ENCODE measurements at regions not wholly inside any gene's neighbourhood (a gene's known extent, or its start where the extent isn't known, plus 50 kb on each side); places are given as distances from the start of the nearest gene placed in this dataset.

DNA sequence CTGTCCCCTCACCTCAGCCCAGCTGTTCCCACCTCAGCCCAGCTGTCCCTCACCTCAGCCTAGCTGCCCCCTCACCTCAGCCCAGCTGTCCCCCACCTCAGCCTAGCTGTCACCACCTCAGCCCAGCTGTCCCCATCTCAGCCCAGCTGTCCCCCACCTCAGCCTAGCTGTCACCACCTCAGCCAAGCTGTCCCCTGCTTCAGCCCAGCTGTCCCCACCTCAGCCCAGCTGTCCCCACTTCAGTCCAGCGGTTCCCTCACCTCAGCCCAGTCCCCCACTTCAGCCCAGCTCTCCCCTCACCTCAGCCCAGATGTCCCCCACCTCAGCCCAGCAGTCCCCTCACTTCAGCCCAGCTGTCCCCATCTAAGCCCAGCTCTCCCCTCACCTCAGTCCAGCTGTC is 88.4 kb upstream of the CSF3R start:
- no peak for DNase-seq

DNA sequence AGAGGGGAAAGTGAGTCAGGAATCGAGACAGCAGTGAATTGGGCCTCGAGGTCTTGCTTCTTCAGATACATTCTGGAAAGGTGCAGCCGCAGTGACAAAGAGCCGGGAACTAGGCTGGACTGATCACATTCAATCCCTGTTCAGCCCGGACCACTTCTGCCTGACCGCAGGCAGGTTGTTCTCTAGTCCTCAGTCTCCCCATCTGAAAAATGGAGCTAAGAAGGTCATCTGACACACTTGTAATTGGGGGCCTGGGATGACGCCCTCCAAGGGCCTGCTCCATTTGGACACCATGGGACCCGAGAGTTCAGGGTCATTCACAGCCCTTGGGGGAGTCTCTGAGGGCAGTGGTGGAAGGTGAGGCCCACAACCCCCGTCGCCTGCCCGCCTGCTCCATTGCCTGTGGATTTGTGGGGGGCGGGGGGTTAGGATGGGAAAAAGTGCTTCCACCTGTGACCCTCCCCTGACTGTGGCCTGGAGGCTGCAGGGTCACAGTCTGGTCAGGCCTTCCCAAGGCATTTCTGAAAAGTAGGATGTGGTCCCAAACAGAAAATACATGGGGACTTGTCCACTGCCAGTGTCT is 87.9 kb upstream of the CSF3R start:
- DNase-seq = no peak

DNA sequence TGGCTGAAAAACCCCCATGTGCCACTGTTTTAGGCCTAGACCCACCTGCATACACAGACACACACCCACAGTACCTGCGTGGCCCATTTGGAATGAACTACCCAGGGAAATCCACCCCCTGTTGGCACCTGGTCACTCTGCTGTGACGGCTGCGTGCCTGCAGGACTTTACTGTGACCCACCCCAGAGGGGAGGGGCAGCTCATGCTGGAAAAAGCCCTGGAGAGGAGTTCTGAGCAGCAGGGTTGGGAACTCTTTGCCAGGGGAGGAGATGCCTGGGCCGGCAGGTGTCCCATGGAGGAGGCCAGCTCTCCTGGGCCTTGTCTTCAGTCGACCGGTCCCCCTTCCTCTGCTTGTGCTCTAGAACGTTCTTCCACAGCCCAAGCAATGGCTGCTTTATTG is 87.3 kb upstream of the CSF3R start:
- DNase-seq = no peak

DNA sequence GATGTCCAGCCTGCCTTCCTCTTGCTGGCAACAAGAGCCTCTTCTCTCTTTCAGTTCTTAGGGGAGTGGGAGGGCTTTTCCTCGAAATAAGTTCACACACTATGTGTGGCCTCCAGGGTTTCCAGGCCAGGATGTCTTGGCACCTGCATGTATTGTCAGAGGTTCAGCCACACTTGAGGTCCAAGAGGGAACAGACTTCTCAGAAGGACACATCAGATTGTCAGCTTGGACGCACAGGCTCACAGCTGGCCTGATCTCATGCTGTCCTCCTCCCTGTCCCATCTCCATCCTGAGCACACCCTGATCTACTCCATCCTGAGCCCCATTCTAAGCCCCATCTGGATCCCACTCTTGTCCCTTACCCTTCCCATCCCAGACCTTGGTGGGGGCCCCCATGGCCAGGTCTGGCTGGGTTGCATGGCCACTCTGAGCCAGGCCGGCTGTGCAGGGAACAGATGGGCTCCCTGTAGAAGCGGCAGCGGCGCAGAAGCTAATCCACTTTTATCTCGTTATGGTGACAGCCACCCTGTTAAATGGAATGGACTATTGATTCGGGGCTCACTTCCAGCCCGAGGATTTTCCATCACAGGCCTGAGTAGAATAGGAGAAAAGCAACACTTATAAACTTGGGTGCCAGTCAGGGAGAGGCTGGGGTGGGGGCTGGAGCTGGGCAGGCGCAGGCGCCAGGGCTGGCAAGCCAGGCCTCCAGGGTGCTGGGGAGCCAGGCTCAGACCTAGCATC is 85.1 kb upstream of the CSF3R start:
- DNase-seq = no peak

DNA sequence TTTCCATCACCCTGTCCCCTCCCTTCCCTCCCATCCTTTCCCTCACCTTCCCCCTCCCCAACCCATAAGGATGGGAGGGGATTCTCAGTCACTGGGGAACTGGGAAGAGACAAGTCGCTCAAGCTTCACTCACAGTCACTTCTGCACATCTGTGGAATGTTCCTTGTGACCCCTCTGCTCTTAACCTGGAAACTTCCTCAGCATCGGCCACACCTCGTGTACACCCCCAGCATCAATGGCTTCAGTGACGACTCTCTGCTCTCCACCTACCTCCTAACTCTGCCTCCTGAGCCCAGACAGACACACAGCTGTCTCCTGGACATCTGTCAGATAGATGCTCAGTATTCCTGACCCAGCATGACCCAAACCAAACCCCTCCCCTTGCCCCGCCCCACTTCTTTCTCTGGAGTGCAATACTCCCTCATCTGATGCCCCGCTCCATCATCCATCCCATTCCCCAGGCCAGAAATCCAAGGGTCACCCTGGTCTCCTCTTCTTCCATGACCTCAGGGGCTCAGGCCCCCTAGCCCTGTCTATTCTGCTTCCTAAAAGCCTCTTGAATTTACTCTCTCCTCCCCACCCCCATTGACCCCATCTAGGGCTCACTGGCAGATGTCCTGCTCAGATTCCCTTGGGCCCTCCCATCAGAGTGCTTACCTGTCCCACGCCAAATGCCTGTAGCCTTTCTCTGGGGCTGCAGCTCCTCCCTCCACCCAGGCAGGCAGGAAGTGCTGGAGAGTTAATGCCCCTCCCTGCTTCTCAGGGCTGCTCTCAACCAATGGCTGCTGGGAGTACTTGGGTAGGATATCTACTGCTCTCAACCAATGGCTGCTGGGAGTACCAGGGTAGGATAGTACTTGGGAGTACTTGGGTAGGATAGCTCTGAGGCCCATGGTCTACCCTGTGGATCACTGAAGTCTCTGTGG is 83.1 kb upstream of the CSF3R start:
- DNase-seq = no peak

DNA sequence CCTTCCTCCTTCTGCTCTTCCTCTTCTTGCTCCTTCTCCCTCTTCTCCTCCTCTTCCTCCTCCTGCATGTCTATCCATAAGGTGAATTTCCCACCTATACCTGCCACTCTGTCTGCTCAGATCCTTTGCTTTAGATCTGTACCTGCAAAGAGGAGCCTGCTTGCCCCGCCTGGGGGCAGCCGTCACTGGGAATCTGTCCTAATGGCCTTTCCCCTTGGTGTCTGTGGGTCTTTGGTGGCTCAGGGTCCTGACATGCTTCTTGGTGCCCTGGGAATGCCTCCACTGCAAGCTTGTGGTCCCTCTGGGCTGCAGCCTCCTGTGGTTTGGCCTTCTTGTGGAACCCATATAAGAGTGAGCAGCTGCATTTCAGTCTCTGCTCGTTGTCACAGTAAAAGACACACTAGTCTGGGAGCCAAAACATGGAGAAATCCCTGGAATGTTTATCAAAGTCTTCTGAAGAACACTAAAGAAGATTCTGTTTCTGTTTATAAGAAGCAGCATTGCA is 79.5 kb upstream of the CSF3R start:
- no peak for DNase-seq

DNA sequence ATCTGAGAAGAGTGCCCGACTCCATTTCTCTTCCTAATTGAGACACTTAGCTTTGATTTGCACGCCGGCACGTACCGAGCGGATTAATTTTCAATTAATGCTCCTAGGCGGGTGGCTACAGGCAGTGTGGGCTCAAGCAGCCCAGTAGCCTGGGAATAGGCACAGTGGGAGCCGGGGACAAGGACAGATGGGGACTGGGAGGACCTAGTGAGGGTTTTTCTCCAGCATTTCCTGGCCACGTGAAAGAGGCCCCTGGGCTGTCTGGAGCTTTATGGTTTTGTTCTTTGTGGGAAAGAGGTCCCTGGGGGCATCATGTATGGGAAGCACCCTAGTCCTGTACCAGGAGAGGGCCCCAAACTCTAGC is 78.6 kb upstream of the CSF3R start:
- DNase-seq = no peak

DNA sequence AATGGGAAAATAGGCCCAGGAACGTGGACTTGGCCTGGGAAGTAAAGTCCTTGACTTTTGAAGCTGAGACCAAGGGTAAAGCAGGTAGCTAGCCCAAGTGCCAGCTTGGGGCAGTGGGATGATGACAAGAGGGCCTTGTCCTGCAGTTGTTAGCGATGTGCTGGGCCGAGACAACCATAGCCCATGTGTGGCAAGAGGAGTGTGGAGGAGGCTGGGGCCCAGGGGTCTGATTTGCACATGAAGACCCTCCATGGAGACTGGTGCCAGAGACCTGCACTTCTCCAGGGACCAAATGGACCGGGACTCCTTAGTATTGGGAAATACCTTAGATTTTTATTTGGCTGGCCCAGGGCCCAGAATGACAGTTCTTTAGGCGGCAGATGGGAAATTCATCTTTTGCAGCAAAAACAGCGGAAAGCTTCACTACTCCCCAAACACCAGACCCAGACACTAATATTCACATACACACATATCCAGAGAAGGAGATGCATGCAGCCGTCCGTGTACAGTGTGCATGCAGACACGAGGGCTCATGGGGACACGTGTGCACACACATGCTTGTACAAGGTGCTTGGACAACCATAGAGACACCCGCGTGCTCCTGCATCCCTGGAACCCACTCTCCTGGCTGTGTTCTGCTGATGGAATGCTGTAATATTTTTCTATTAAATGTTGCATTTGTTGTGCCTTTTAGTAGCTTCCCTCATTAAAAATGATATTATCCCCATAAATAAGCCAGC is 78.1 kb upstream of the CSF3R start:
- no peak for DNase-seq

DNA sequence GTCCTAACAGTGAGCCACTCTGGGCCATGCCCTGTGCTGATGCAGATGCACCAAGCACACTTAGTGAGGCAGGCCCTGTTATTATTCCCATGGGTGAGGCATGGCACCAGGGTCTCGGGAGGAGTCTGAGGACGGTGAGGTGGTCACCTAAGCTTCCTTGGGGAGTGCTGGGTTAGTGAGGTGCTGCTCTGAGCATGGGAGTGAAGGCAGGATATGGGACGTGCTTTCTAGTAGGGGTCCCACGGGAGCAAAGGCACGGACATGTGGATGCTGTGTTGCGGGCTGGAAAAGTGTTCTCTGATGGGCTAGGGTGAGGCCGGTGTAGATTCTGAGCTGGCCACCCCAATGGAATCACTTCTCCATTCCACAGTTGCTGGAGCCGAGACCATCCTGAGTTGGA is 77.5 kb upstream of the CSF3R start:
- DNase-seq = no peak

DNA sequence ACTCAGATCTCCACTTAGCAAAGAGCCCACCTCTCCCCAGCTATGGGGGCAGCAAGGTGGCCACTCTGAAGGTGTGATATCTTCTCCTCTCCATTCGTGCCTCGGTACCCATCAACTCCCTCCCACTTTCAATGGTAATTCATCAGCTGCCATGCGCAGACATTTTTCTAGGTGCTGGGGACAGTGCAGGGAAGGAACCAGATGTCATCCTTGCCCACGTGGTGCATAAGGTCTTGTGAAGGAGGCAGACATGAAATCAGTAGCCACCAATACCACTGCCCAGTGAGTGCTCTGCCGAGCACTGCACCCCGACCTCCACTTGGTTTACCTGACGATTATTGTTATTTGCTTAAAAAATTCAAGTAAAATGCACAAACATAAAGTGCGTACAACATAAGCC is 76.3 kb upstream of the CSF3R start:
- no peak for DNase-seq

DNA sequence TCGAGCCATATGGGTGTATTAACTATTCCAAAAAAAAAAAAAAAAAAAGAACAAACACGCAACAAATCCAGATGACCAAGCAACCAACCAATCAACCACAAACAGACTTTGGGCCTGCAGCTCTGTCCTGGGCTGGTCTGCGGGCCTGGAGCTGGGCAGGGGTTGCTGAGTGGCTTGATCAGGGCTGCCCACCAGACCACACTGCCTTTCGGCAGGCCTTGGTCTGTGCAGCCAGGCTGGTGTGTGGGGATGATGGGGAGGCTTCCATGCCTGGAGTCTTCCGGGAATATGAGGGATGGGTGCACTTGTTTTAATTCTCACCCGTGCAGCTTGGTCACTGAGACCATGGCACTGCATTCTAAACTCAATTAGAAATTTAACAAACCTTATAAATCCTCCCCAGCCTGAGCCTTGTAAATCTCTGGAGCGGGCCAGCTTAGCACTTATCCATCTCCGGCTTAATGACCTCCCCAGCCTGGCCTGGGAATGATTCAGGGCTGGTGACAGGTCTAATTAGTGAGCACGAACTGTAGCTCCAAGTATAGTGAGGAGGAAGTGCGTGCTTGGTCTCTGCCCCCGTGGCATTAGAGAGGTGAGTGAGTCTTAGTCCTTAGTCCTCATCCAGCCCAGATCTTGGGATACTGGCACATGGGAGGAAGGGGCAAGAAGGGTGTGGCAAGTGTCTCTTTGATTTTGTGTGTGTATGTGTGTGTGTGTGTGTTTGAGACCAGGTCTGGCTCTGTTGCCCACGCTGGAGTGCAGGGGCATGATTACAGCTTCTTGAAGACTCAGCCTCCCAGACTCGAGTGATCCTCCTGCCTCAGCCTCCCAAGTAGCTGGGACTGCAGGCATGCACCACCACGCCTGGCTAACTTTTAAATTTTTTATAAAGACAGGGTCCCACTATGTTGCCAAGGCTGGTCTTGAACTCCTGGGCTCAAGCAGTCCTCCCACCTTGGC is 74.6 kb upstream of the CSF3R start:
- no peak for DNase-seq

DNA sequence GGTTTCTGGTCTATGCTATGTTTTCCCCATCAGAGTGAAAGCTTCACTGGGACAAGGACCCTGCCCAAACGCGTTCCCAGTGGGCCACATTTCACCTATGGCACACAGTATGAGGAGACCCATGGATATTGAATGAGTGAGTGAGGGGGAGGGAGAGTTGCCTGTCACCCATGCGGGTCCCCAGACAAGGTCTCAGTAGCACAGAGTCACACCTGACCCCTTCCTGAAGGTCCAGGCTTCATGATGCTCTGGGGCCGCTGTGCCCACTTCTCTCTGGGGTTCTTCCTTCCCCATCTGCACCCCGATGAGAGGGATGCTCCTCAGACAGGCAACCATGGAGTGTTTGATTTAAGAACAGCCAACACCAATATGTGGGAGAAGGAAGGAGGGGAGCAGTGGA is 72.3 kb upstream of the CSF3R start:
- DNase-seq = no peak

DNA sequence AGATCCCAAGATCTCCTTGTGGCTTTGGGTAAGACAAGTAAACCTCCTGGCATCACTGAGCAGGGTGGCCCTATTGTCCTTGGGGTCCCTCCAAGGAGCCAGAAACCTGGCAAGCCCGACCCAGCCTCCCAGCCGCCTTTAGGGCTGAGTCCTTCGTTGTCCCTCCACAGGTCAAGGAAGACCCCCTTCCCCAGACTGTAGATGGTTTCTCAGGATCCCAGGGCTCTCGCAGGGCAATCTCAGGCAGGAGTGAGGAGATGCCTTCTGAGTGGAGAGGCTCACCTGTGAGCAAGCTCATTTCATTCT is 71.6 kb upstream of the CSF3R start:
- no peak for DNase-seq

DNA sequence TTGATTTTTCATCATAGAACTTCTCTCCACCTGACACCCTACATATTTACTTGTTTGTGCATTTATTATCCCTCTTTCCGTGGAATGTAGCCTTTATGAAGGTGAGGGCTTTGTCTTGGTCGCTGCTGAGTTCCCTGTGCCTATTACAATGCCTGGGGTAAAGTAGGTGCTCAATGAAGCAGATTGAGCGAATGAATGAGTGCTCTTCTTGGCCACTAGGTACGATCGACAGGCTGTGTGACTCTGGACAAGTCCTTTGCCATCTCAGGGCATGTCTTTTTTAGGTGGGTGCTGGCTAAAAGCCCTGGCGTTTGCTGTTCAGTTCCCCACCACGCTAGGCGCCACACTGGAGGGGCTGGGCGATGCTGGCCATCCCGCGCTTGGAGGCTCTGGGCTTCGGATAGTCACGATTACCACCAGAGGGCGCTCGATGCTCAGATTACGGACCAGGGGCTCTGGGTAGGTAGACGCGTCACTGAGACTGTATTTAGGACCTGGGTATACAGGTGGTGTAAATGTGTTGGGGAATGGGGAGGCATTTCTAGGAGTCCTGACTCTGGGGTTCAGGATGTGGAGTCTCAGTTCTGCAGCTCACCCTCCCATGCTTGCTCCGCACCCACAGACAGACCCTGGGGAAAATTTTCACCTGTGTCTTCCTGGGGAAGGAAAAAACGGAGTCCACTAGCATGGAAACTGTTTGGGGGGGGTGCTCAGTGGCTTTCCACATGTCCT is 71.0 kb upstream of the CSF3R start:
- peak; percentile 72 to 73 for DNase-seq

DNA sequence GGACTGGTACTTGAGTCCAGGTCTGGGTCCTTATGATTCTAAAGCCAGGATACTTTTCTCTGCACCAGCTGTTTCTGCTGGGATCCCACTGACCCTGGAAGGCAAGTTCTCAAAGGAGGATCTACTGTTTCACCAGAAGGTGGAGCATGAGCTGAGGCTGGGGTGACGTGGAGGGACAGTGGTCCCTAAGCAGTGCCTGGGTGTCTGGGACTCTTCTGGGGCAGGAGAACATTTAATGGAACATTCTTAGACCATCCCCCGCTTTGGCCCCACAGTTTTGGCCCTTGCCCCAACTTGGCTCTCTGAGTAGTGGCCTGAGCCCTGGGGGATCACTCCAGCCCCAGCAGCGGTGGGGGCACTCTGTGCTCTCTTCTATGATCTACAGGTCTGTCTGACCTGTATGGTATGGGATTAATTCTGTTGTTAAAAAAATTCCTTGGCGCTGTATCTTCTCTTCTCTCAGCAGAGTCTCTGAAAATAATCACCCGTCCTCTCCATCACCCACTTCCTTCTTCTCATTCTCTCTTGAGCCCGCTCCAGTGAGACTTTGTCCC is 60.3 kb upstream of the CSF3R start:
- DNase-seq = peak; percentile 23 to 28

DNA sequence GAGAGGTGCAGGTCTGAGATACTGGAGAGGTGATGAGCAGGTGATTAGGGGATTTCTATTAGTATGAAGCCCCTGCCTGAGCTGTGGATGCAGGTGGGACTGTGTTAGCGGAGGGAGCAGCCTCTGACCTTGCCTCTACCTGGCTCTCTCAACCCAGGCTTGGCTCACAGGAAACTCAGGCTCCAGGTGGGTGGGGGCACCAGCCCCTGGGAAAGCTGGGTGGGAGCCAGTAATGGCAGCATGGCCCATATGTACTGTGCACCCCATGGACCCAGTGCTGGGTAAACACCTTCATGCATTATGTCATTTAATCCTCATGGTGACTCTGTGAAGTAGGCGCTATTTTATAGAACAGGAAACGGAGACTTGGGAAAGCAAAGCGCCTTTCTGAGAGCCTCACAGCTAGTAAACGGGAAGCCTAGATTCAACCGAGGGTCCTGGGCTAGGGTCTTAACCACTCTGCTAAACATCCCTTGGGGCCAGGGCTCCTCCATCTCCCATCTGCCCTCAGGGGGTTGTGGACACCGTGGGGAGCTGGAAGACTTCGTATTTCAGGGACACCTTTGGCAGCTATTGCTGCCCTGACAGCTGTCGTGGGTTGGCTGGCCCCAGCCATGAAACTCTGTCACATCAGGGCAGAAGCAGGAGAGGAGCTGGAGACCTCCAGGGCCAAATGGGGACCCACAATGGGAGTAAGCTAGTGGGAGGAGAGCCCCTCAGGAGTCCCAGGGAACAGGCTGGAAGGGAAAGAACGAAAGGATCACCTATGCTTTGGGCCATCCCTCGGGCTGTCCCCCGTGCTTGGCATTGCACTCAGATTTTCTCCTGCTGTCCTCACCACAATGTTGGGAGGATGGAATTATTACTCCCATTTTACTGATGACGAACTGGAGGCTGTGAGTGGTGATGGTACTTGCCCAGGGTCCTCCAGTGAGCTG is 59.6 kb upstream of the CSF3R start:
- no peak for DNase-seq

DNA sequence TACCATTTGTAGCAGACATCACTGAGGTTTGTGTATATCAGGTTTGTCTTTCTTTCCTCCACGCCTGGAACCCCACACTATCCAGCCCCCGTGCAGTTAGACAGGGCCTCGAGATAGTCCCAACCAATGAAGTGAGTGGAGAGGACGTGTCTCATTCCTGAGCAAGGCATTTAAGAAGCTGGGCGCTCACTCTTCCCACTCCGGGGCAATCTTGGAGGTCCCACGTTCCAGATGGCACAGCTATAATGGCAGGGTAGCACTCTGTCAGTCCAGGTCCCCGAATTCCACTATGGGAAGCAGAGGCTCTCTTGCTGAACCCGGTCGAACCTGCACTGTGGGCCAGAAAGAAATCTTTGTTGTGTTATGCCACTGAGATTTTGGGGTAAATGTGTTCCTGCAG is 57.3 kb upstream of the CSF3R start:
- no peak for DNase-seq

DNA sequence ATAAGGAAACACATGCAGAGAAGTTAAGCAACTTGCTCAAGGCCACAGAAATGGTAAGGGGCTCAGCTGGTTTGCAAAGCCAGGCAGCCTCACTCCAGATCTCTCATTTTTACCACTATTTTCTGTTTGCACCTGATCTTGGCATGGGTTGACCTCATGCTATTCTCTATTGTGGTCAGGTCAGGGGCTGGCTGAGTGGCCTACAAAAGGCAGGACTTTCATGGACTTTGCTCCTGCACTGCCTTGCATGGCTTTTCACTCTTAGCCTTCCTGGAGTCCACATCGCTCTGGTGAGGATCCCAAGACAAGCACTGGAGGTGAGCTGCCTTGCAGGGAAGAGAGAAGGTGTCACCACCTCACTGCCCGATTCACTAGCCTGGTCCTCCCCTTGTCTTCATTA is 56.8 kb upstream of the CSF3R start:
- no peak for DNase-seq

DNA sequence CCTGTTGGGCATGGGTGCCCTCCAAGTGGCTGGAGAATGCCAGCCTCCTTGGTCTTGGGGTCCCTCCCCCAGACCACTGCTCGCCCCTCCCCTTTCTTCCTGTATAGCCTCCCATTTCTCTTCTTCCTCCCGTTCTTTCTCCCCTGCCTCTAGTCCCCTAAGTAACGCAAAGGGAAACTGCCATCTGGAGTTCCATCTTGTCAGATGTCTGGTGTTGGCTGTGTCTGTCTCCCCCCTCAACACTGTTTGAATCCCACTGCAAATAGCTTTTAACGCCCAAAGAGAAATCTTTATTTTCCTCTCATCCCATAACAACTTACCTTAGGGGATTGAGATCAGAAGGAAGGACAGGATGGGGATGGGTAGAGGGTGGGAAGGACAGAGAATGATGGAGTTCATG is 55.3 kb upstream of the CSF3R start:
- no peak for DNase-seq

Measured in NCI-H1930 (cell line).